Esophagus muscularis mucosa (tissue), 4 donors: ENCODE measurements at regions not wholly inside any gene's neighbourhood (a gene's known extent, or its start where the extent isn't known, plus 50 kb on each side); places are given as distances from the start of the nearest gene placed in this dataset.

Experiments used
- DNase-seq: peaks from one replicate; pipeline ENCODE4 v3.0.0-alpha.2; 2017; ENCODE audit errors: extremely low spot score
- H3K27ac ChIP-seq, 4 donors: fragments of 200-600 bp; sonication (generic); replicated peaks in 1 of 4; 1 replicate in 3 of 4; 2 replicates in 1 of 4; pipeline ENCODE4 v1.5.1; 2016 to 2019; ENCODE audit warnings: mild to moderate bottlenecking in 1 of 4
- H3K27me3 ChIP-seq, 4 donors: fragments of 200-600 bp; sonication (generic); one replicate each; pipeline versions ENCODE4 v1.5.1 to v1.6.0; 2016 to 2019
- H3K36me3 ChIP-seq, 4 donors: fragments of 200-600 bp; sonication (generic); one replicate each; pipeline ENCODE4 v1.5.1; 2016 to 2019
- H3K4me1 ChIP-seq, 4 donors: fragments of 200-600 bp; sonication (generic); one replicate each; pipeline ENCODE4 v1.5.1; 2016 to 2019
- H3K4me3 ChIP-seq, 4 donors: fragments of 200-600 bp; sonication (generic); 1 replicate in 2 of 4; 2 replicates in 2 of 4; pipeline ENCODE4 v1.5.1; 2016 to 2019; ENCODE audit warnings: mild to moderate bottlenecking in 4 of 4, moderate library complexity in 1 of 4
- H3K9me3 ChIP-seq, 4 donors: fragments of 200-600 bp; sonication (generic); 1 replicate in 3 of 4; 2 replicates in 1 of 4; pipeline ENCODE4 v1.5.1; 2016 to 2019
- EP300 ChIP-seq: sonication (generic); formaldehyde crosslinking; IDR thresholded peaks from one replicate; pipeline ENCODE4 v1.6.1; 2017; ENCODE audit warnings: antibody characterized with exemption
- POLR2A ChIP-seq: fragments of 450-650 bp; IDR thresholded peaks from one replicate; pipeline ENCODE4 v1.6.1; 2017; ENCODE audit warnings: antibody characterized with exemption, moderate library complexity, mild to moderate bottlenecking, low read depth
- POLR2AphosphoS5 ChIP-seq, 2 donors: sonication (generic); formaldehyde crosslinking; IDR thresholded peaks; one replicate each; pipeline ENCODE4 v1.6.1; 2017; ENCODE audit warnings: antibody characterized with exemption in 2 of 2
- WGBS: methylation state at CpG from one replicate; pipeline ENCODE4 v1.1.5; 2018; 5-methylcytosine and 5-hydroxymethylcytosine counted together
- intact Hi-C: fragments of 100-400 bp; cut with DNase I; formaldehyde crosslinking; loops from one replicate; pipeline ENCODE4 v1.15.1; 2023
- TF ChIP-seq, protein P1 (sequence below), 3 experiments: fragments of 200-600 bp in 2 of 3; fragments of 450-650 bp in 1 of 3; sonication (generic) in 2 of 3; IDR thresholded peaks; one replicate each; pipeline ENCODE4 v1.5.1; 2017 to 2019; ENCODE audit warnings: antibody characterized with exemption in 3 of 3, mild to moderate bottlenecking in 2 of 3, moderate library complexity in 1 of 3

DNA sequence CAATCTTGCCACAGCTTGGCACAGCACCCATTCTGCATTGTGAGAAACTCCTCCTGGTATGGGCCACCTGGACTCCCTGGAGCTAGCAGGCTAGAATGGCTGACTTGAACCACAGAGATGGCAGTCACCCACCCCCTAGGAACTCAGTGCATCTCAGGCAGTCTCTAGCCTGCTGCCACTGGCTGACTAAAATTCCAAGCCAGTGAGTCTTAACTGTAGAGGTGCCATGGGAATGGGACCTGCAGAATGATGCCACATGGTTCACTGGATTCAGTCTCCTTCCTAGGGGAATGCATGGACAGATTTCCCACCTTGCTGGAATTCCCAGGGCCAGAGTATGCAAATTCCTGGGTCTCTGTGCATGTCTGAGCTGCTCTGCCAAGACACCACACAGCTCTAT, 382.9 kb downstream of the MAN2A1 start:
- TF ChIP-seq, protein P1, sequence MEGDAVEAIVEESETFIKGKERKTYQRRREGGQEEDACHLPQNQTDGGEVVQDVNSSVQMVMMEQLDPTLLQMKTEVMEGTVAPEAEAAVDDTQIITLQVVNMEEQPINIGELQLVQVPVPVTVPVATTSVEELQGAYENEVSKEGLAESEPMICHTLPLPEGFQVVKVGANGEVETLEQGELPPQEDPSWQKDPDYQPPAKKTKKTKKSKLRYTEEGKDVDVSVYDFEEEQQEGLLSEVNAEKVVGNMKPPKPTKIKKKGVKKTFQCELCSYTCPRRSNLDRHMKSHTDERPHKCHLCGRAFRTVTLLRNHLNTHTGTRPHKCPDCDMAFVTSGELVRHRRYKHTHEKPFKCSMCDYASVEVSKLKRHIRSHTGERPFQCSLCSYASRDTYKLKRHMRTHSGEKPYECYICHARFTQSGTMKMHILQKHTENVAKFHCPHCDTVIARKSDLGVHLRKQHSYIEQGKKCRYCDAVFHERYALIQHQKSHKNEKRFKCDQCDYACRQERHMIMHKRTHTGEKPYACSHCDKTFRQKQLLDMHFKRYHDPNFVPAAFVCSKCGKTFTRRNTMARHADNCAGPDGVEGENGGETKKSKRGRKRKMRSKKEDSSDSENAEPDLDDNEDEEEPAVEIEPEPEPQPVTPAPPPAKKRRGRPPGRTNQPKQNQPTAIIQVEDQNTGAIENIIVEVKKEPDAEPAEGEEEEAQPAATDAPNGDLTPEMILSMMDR (IDR thresholded peaks at IDR 0.05), result no peak
- TF ChIP-seq EP300, result no peak
- no peak for TF ChIP-seq POLR2AphosphoS5 (IDR thresholded peaks at IDR 0.05)
- no peak for TF ChIP-seq POLR2A
- Histone ChIP-seq H3K9me3 (peaks cover 0 to 28% (median 20%) of the 10 kb centered on the region in 4 donors), H3K36me3 (no peaks in the 10 kb centered on the region), H3K4me1 (no peaks in the 10 kb centered on the region), H3K27ac (no peak overlapping the region), H3K4me3 (no peak overlapping the region), H3K27me3 (no peaks in the 10 kb centered on the region)
- intact Hi-C loops, result no loop called here
- DNase-seq, result no peak

DNA sequence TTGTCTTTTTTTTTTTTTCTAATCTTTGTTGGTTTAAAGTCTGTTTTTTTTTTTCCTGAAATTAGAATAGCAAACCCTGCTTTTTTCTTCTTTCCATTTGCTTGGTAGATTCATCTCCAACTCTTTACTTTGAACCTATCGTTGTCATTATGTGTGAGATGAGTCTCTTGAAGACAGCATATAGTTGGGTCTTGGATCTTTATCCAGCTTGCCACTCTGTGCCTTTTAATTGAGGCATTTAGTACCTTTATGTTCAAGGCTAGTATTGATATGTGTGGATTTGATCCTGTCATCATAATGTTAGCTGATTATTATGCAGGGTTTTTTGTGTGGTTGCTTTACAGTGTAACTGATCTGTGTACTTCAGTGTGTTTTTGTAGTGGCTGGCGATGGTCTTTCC, 383.8 kb downstream of the MAN2A1 start:
- no peaks in the 10 kb centered on the region for H3K36me3 ChIP-seq
- intact Hi-C loops, result no loop called here
- H3K4me1 ChIP-seq, result no peaks in the 10 kb centered on the region
- 44% methylated on average over 2 of the region's 2 CpGs for WGBS
- H3K9me3 ChIP-seq, result peaks cover 0 to 25% (median 20%) of the 10 kb centered on the region in 4 donors
- no peak overlapping the region for H3K27ac ChIP-seq
- TF ChIP-seq EP300 (no peak), POLR2AphosphoS5 (IDR thresholded peaks at IDR 0.05) (no peak), POLR2A (no peak)
- TF ChIP-seq, protein P1 (IDR thresholded peaks at IDR 0.05), result no peak
- H3K27me3 ChIP-seq, result no peaks in the 10 kb centered on the region
- no peak for DNase-seq
- H3K4me3 ChIP-seq, result no peak overlapping the region

DNA sequence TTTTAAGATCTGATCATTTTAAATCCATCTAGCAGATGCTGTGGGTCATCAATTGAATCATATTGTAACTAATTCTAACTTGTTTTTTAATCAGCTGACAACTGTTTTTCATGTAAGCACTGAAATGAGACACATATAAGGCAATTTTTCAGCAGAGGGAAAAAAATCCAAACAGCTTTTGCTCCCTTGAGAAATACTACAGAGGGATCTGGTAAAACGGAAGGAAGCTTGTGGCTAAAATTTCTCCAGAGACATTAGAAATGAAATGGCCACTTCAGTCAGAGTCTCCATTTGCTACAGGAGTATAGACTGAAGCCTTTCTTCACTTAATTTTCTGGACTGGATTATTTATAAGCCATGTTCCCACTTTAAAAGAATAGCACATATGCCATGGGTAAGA, 385.9 kb downstream of the MAN2A1 start:
- Histone ChIP-seq H3K27me3 (no peaks in the 10 kb centered on the region), H3K36me3 (no peaks in the 10 kb centered on the region), H3K4me3 (no peak overlapping the region), H3K4me1 (no peaks in the 10 kb centered on the region), H3K9me3 (peaks cover 0 to 24% (median 18%) of the 10 kb centered on the region in 4 donors), H3K27ac (no peak overlapping the region)
- TF ChIP-seq POLR2AphosphoS5 (IDR thresholded peaks at IDR 0.05), result no peak
- TF ChIP-seq POLR2A, result no peak
- TF ChIP-seq, protein P1 (IDR thresholded peaks at IDR 0.05), result no peak
- no peak for TF ChIP-seq EP300
- intact Hi-C loops, result no loop called here
- WGBS, result 79% methylated on average over 1 of the region's 1 CpG
- DNase-seq, result no peak

DNA sequence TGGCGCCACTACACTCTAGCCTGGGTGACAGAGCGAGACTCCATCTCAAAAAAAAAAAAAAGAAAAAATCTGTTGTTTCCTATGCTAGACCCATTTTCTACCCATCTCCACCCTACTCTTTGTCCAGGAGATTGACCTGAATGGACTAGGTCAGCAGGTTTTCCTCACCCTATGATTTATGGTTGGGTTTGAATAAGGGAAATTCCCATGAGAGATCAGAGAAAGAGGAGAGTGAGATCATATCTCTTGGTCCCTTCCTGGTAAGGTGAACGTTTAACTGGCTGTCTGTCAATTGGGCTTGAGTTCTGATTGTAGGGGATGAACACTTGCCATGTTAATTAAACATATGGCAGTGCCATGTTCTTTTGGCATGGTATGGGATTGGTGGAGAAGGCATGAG, 387.4 kb downstream of the MAN2A1 start:
- 93% methylated on average over 3 of the region's 3 CpGs for WGBS

DNA sequence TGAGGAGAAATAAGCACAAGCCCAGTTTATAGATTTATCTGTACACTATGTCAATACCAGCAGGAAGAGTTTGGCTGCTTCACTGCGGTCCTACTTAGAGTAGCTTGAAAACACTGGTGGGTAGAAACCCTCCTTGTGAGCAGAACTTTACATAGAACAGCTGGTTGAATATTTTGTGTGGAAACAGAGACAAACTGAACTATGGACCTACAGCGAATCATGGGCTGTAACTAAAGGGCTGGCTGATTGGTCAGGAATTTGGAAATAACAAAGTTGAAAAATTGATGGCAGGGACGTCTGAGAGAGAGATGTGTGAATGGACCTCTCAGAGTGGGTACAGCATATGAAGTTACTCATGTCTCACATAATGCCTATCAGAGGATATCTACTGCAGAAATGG, 392.5 kb downstream of the MAN2A1 start:
- Histone ChIP-seq H3K9me3 (no peaks in the 10 kb centered on the region), H3K27ac (no peak overlapping the region), H3K4me1 (peaks cover 0 to 7% (median 0%) of the 10 kb centered on the region in 4 donors), H3K36me3 (no peaks in the 10 kb centered on the region), H3K4me3 (no peak overlapping the region), H3K27me3 (no peaks in the 10 kb centered on the region)
- TF ChIP-seq, protein P1 (IDR thresholded peaks at IDR 0.05), result no peak
- no peak for TF ChIP-seq POLR2A
- TF ChIP-seq POLR2AphosphoS5 (IDR thresholded peaks at IDR 0.05), result no peak
- no peak for TF ChIP-seq EP300
- DNase-seq, result no peak
- intact Hi-C loops, result no loop called here
- WGBS, result 90% methylated on average over 3 of the region's 3 CpGs

More for the DNA sequence above, 387.4 kb downstream of the MAN2A1 start:
- H3K4me3 ChIP-seq, result no peak overlapping the region
- no peaks in the 10 kb centered on the region for H3K4me1 ChIP-seq
- intact Hi-C loops, result no loop called here
- no peaks in the 10 kb centered on the region for H3K36me3 ChIP-seq
- no peak for DNase-seq
- TF ChIP-seq POLR2A (no peak), EP300 (no peak), POLR2AphosphoS5 (IDR thresholded peaks at IDR 0.05) (no peak)
- TF ChIP-seq, protein P1 (IDR thresholded peaks at IDR 0.05), result no peak
- peaks cover 0 to 20% (median 14%) of the 10 kb centered on the region in 4 donors for H3K9me3 ChIP-seq
- no peaks in the 10 kb centered on the region for H3K27me3 ChIP-seq
- no peak overlapping the region for H3K27ac ChIP-seq
